IMR-90 (cell line): ENCODE measurements at regions not wholly inside any gene's neighbourhood (a gene's known extent, or its start where the extent isn't known, plus 50 kb on each side); places are given as distances from the start of the nearest gene placed in this dataset.
A peak's percentile ranks its signal among the peaks of the same experiment; 100 is the strongest.

Experiments used
- ATAC-seq: fragments of 200-7000 bp; cut with Tn5 transposase; 2 replicates; pipeline ENCODE4 v1.9.1; 2020; ENCODE audit warnings: low read depth, mild to moderate bottlenecking, moderate library complexity
- BruUV-seq: library from RNA; stranded (reverse); fragments of 400-500 nt; replicated peaks from 2 replicates; lab custom pipeline; 2021; lab: Mats Ljungman, UMichigan
- CTCF ChIA-PET: fragments of 300-600 bp; formaldehyde crosslinking; extraction: SDS; loops from one replicate; lab custom pipeline; 2021; ENCODE audit warnings: antibody characterized with exemption; lab: Yijun Ruan, JAX
- POLR2A ChIA-PET: fragments of 300-600 bp; sonication (Branson Sonifier 250); formaldehyde crosslinking; loops from one replicate; lab custom pipeline; 2022; ENCODE audit warnings: antibody characterized with exemption; ENCODE audit not compliant: unreplicated experiment; lab: Charles Lee
- DNase-seq: peaks from one replicate; pipeline ENCODE4 v3.0.0; 2013
- H2AFZ ChIP-seq: replicated peaks from 2 replicates; pipeline ENCODE3; 2013; ENCODE audit warnings: low read length, mild to moderate bottlenecking; ENCODE audit not compliant: poor library complexity
- H2AK5ac ChIP-seq: 2 replicates; pipeline ENCODE4 v1.6.1; 2013; ENCODE audit warnings: low read depth, low read length, inconsistent platforms
- H2AK9ac ChIP-seq: replicated peaks from 2 replicates; pipeline ENCODE3; 2013; ENCODE audit warnings: mild to moderate bottlenecking, low read depth, low read length, moderate library complexity; ENCODE audit not compliant: poor library complexity
- H2BK120ac ChIP-seq: 2 replicates; pipeline ENCODE4 v1.6.1; 2013; ENCODE audit warnings: low read depth, low read length, inconsistent platforms
- H2BK15ac ChIP-seq: 3 replicates; pipeline ENCODE4 v1.6.1; 2013; ENCODE audit warnings: low read depth, low read length, inconsistent platforms
- H2BK20ac ChIP-seq: 2 replicates; pipeline ENCODE4 v1.6.1; 2013; ENCODE audit warnings: low read depth, mild to moderate bottlenecking, inconsistent platforms, low read length, moderate library complexity
- H2BK5ac ChIP-seq: 2 replicates; pipeline ENCODE4 v1.6.1; 2013; ENCODE audit warnings: mild to moderate bottlenecking, low read depth, low read length, inconsistent platforms; ENCODE audit not compliant: poor library complexity, severe bottlenecking
- H3K14ac ChIP-seq: replicated peaks from 2 replicates; pipeline ENCODE4 v1.6.1; 2013; ENCODE audit warnings: low read depth, low read length, inconsistent platforms
- H3K18ac ChIP-seq: 2 replicates; pipeline ENCODE4 v1.6.1; 2013; ENCODE audit warnings: low read depth, low read length, control low read depth
- H3K23ac ChIP-seq: 2 replicates; pipeline ENCODE4 v1.6.1; 2013; ENCODE audit warnings: low read depth, low read length, inconsistent platforms
- H3K27ac ChIP-seq: 2 replicates; pipeline ENCODE4 v1.5.1; 2013; ENCODE audit warnings: mild to moderate bottlenecking, control low read depth, low read length; ENCODE audit not compliant: insufficient read depth
- H3K27me3 ChIP-seq: 2 replicates; pipeline ENCODE4 v1.6.1; 2013; ENCODE audit warnings: low read length; ENCODE audit not compliant: control insufficient read depth, insufficient read depth
- H3K36me3 ChIP-seq: 2 replicates; pipeline ENCODE4 v1.6.1; 2013; ENCODE audit warnings: low read length, mixed read lengths; ENCODE audit not compliant: control insufficient read depth, insufficient read depth
- H3K4ac ChIP-seq: 2 replicates; pipeline ENCODE4 v1.6.1; 2013; ENCODE audit warnings: low read depth, low read length, inconsistent platforms
- H3K4me1 ChIP-seq: 2 replicates; pipeline ENCODE4 v1.6.1; 2013; ENCODE audit warnings: low read length, mixed read lengths; ENCODE audit not compliant: control insufficient read depth, insufficient read depth
- H3K4me2 ChIP-seq: 2 replicates; pipeline ENCODE4 v1.6.1; 2013; ENCODE audit warnings: low read depth, mild to moderate bottlenecking, control low read depth, low read length, moderate library complexity
- H3K4me3 ChIP-seq: 2 replicates; pipeline ENCODE4 v1.5.1; 2013; ENCODE audit warnings: low read depth, mild to moderate bottlenecking, control low read depth, low read length, moderate library complexity; ENCODE audit not compliant: insufficient read depth
- H3K56ac ChIP-seq: 2 replicates; pipeline ENCODE4 v1.6.1; 2013; ENCODE audit warnings: low read length, inconsistent platforms; ENCODE audit not compliant: insufficient read depth; ENCODE audit errors: extremely low read depth
- H3K79me1 ChIP-seq, 2 experiments: 2 replicates each; pipeline ENCODE4 v1.6.1; 2013; ENCODE audit warnings: low read length in 2 of 2, inconsistent platforms in 1 of 2, low read depth in 1 of 2
- H3K9ac ChIP-seq: 2 replicates; pipeline ENCODE4 v1.6.1; 2013; ENCODE audit warnings: low read depth, low read length, control low read depth
- H3K9me1 ChIP-seq: 2 replicates; pipeline ENCODE4 v1.6.1; 2013; ENCODE audit warnings: low read length, inconsistent platforms; ENCODE audit not compliant: insufficient read depth
- H3K9me3 ChIP-seq: 2 replicates; pipeline ENCODE4 v1.6.1; 2013; ENCODE audit warnings: low read length; ENCODE audit not compliant: control insufficient read depth, insufficient read depth
- H4K20me1 ChIP-seq: 2 replicates; pipeline ENCODE4 v1.6.1; 2013; ENCODE audit warnings: low read length, inconsistent platforms; ENCODE audit not compliant: insufficient read depth
- H4K5ac ChIP-seq: 2 replicates; pipeline ENCODE4 v1.6.1; 2013; ENCODE audit warnings: mild to moderate bottlenecking, low read depth, low read length, control low read depth
- H4K8ac ChIP-seq, 2 experiments: 2 replicates each; pipeline ENCODE4 v1.6.1; 2013; ENCODE audit warnings: low read depth in 2 of 2, low read length in 2 of 2, control low read depth in 1 of 2, inconsistent platforms in 1 of 2
- H4K91ac ChIP-seq: 2 replicates; pipeline ENCODE4 v1.6.1; 2013; ENCODE audit warnings: low read depth, low read length, inconsistent platforms; ENCODE audit not compliant: insufficient read depth
- BHLHE40 ChIP-seq: fragments of 150-350 bp; IDR thresholded peaks from 2 replicates; pipeline ENCODE4 v1.6.1; 2016; ENCODE audit warnings: mild to moderate bottlenecking, low read depth, low read length
- CEBPB ChIP-seq: IDR thresholded peaks from 2 replicates; pipeline ENCODE4 v1.6.1; 2012; ENCODE audit warnings: low read depth, low read length, improper control_type of control experiment
- CTCF ChIP-seq: conservative IDR thresholded peaks from 2 replicates; pipeline ENCODE4 v1.5.1; 2012; ENCODE audit warnings: mild to moderate bottlenecking, low read depth, low read length, improper control_type of control experiment
- ELK1 ChIP-seq: fragments of 150-350 bp; IDR thresholded peaks from 2 replicates; pipeline ENCODE4 v1.6.1; 2016; ENCODE audit warnings: low read depth, mild to moderate bottlenecking, low read length, moderate library complexity, borderline replicate concordance
- FOS ChIP-seq: fragments of 150-350 bp; IDR thresholded peaks from 2 replicates; pipeline ENCODE4 v1.6.1; 2016; ENCODE audit warnings: low read depth, low read length
- MAFK ChIP-seq: IDR thresholded peaks from 2 replicates; pipeline ENCODE4 v1.6.1; 2012; ENCODE audit warnings: low read depth, low read length, improper control_type of control experiment
- NFE2L2 ChIP-seq: fragments of 150-350 bp; IDR thresholded peaks from 2 replicates; pipeline ENCODE4 v1.6.1; 2016; ENCODE audit warnings: low read depth, mild to moderate bottlenecking, low read length
- POLR2A ChIP-seq: IDR thresholded peaks from 2 replicates; pipeline ENCODE4 v1.6.1; 2012; ENCODE audit warnings: mild to moderate bottlenecking, low read depth, low read length
- RAD21 ChIP-seq: IDR thresholded peaks from 2 replicates; pipeline ENCODE4 v1.6.1; 2012; ENCODE audit warnings: low read length, improper control_type of control experiment
- RCOR1 ChIP-seq: IDR thresholded peaks from 2 replicates; pipeline ENCODE4 v1.6.1; 2012; ENCODE audit warnings: mild to moderate bottlenecking, low read length, improper control_type of control experiment; ENCODE audit not compliant: insufficient replicate concordance
- RFX5 ChIP-seq: IDR thresholded peaks from 2 replicates; pipeline ENCODE4 v1.8.0; 2012; ENCODE audit warnings: low read depth, mild to moderate bottlenecking, low read length, moderate library complexity
- SMC3 ChIP-seq: fragments of 150-350 bp; IDR thresholded peaks from 2 replicates; pipeline ENCODE4 v1.6.1; 2016; ENCODE audit warnings: low read depth, mild to moderate bottlenecking, antibody characterized with exemption, low read length, moderate library complexity
- whole genome bisulfite sequencing, 2 experiments: methylation state at CpG; one replicate each; pipeline versions ENCODE4 v1.1.5 to v1.1.7; 2013; ENCODE audit warnings: missing lambda C conversion rate in 2 of 2; ENCODE audit not compliant: insufficient read length in 1 of 2; ENCODE audit errors: extremely low coverage in 2 of 2; 5-methylcytosine and 5-hydroxymethylcytosine counted together
- dilution Hi-C: fragments of 300-500 bp; cut with HindIII; formaldehyde crosslinking; loops from one replicate; pipeline ENCODE4 v1.14.3; 2018; ENCODE audit warnings: low sequenced_read_pairs; ENCODE audit not compliant: unreplicated experiment
- in situ Hi-C: fragments of 300-500 bp; cut with MboI; formaldehyde crosslinking; loops from 3 replicates; pipeline ENCODE4 v1.14.3; 2019; ENCODE audit warnings: low sequenced_read_pairs, inconsistent platforms, mixed read lengths
- intact Hi-C: fragments of 100-400 bp; cut with micrococcal nuclease; formaldehyde crosslinking; loops from 2 replicates; pipeline ENCODE4 v1.10.0; 2022

- in situ Hi-C loops (loop anchor here (25.0 kb wide), 1 partner anchor 835 kb away; the partner anchor contains the start of gene BDNF), dilution Hi-C loops (no loop called here), intact Hi-C loops (no loop called here)
- POLR2A ChIA-PET = no interaction called here
- Histone ChIP-seq H3K4me2 (peak overlapping the region; percentile 73; the same call in 1 of the 2 replicates), H4K8ac (peak overlapping the region; percentile 51 to 66; a peak in 3 of 4 replicates), H3K14ac (no peak overlapping the region), H3K4ac (no peak overlapping the region), H4K5ac (peak overlapping the region; percentile 99), H2BK15ac (peak overlapping the region; percentile 69; the same call in 2 of the 3 replicates), H3K27me3 (no peaks in the 10 kb centered on the region), H2BK20ac (peak overlapping the region; percentile 31; the same call in 1 of the 2 replicates), H3K18ac (peak overlapping the region; percentile 99), H2AFZ (peak overlapping the region; percentile 60), H3K27ac (peak overlapping the region; percentile 41; the same call in 1 of the 2 replicates), H3K4me1 (peaks cover 5% of the 10 kb centered on the region; the same call in 1 of the 2 replicates), H2AK9ac (no peak overlapping the region), H3K9me1 (no peaks in the 10 kb centered on the region), H3K4me3 (no peak overlapping the region), H3K79me1 (no peaks in the 10 kb centered on the region), H2AK5ac (0 out of 2 replicates have a peak overlapping the region, but pooled peaks have one; percentile 35), H3K9ac (peak overlapping the region; percentile 66; the same call in 1 of the 2 replicates), H3K23ac (no peak overlapping the region), H2BK120ac (peak overlapping the region; percentile 62; the same call in 1 of the 2 replicates), H4K20me1 (no peaks in the 10 kb centered on the region), H4K91ac (peak overlapping the region; percentile 26; the same call in 1 of the 2 replicates), H3K56ac (no peak overlapping the region), H3K9me3 (no peaks in the 10 kb centered on the region), H2BK5ac (no peak overlapping the region), H3K36me3 (no peaks in the 10 kb centered on the region)
- ATAC-seq = peak; percentile 29
- CTCF ChIA-PET = interaction anchor here (1.4 kb wide), 1 partner anchor 848 kb away, joined by 4 read pairs; no protein-coding TSS in a partner anchor
- BruUV-seq = no TSS peak
- TF ChIP-seq NFE2L2 (no peak), ELK1 (no peak), MAFK (no peak), RFX5 (no peak), POLR2A (no peak), RCOR1 (no peak), BHLHE40 (no peak), SMC3 (no peak), CTCF (no peak), FOS (no peak), CEBPB (no peak), RAD21 (no peak)
- no peak for DNase-seq
- no CpG with 5 or more reads among the region's 4 CpGs for WGBS, 2 experiments
These were observed 439.1 kb downstream of the METTL15 start for GRCh38 chr11:28547321-28547741.
